ENCODE measurements at regions not wholly inside any gene's neighbourhood (a gene's known extent, or its start where the extent isn't known, plus 50 kb on each side); places are given as distances from the start of the nearest gene placed in this dataset.

DNA sequence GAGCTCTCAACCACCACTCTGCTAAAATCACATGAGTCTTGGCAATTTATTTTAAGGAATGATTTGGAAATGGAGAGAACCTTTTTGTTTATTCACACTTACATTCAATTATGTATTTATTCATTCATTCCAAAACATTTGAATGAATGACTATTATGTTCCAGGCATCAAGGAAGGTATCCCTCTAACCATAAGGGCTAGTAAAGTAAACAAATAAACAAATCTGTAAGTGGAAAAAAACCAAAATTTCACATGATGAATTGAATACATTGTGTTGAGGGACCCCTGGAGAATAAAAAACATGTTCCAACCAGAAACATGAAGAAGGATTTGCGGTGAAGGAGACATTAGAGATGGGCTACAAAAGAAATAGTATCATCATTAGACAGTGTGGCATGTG, 677.8 kb downstream of the TOX3 start:
- no peak for TF ChIP-seq EZH2phosphoT487 (IDR thresholded peaks at IDR 0.05; ENCODE audit: low read depth, severe bottlenecking, unreplicated experiment)
- TF ChIP-seq EZH2 (IDR thresholded peaks at IDR 0.05; ENCODE audit: borderline replicate concordance), result no peak
- TF ChIP-seq, protein P1, sequence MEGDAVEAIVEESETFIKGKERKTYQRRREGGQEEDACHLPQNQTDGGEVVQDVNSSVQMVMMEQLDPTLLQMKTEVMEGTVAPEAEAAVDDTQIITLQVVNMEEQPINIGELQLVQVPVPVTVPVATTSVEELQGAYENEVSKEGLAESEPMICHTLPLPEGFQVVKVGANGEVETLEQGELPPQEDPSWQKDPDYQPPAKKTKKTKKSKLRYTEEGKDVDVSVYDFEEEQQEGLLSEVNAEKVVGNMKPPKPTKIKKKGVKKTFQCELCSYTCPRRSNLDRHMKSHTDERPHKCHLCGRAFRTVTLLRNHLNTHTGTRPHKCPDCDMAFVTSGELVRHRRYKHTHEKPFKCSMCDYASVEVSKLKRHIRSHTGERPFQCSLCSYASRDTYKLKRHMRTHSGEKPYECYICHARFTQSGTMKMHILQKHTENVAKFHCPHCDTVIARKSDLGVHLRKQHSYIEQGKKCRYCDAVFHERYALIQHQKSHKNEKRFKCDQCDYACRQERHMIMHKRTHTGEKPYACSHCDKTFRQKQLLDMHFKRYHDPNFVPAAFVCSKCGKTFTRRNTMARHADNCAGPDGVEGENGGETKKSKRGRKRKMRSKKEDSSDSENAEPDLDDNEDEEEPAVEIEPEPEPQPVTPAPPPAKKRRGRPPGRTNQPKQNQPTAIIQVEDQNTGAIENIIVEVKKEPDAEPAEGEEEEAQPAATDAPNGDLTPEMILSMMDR (IDR thresholded peaks at IDR 0.05; ENCODE audit: poor library complexity), result no peak
- Histone ChIP-seq H3K4me3 (no peak overlapping the region), H3K36me3 (replicated peaks; ENCODE audit: insufficient read depth, low read depth) (no peaks in the 10 kb centered on the region)

DNA sequence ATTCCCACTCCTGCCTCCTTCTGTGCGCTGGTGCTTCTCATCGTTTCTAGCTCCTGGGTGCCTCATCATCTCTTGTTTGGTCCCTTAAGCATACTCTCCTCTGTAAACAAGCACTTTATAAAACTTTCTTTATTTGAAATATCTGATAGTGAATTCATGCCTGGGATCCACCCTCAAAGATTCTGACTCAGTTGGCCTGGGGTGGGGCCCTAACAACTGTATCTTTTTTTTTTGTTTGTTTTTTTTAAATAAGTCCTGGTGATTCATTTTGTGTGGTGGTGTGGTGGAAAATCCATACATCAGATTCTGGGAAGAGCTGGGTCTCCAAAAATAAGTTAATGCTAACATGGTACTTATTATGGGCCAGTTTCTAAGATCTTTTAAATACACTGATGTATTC, 678.3 kb downstream of the TOX3 start:
- H3K4me3 ChIP-seq, result no peak overlapping the region
- no peak overlapping the region for H3K4me2 ChIP-seq
- no peak for TF ChIP-seq EZH2 (IDR thresholded peaks at IDR 0.05; ENCODE audit: borderline replicate concordance)
- no peaks in the 10 kb centered on the region for H3K9me2 ChIP-seq (replicated peaks; ENCODE audit: insufficient read depth)
- no peak for DNase-seq (ENCODE audit: low spot score)
- H3K9me3 ChIP-seq (ENCODE audit: low read depth), result no peaks in the 10 kb centered on the region
- H3K36me3 ChIP-seq (replicated peaks; ENCODE audit: insufficient read depth, low read depth), result no peaks in the 10 kb centered on the region
- no peak overlapping the region for H3K27ac ChIP-seq
- no peaks in the 10 kb centered on the region for H4K20me1 ChIP-seq (ENCODE audit: insufficient read depth, poor library complexity, severe bottlenecking)
- no peaks in the 10 kb centered on the region for H3K4me1 ChIP-seq (ENCODE audit: insufficient read depth)
- 97% methylated on average over 2 of the region's 2 CpGs for WGBS (ENCODE audit: low lambda C conversion rate, missing lambda C conversion rate)
- H2AFZ ChIP-seq, result no peak overlapping the region
- H3K79me2 ChIP-seq, result no peaks in the 10 kb centered on the region
- H3K27me3 ChIP-seq, result peaks cover 5% of the 10 kb centered on the region

More for the DNA sequence above, 677.8 kb downstream of the TOX3 start:
- Histone ChIP-seq H3K27me3 (peaks cover 5% of the 10 kb centered on the region), H3K4me2 (no peak overlapping the region), H3K79me2 (no peaks in the 10 kb centered on the region), H3K9me2 (replicated peaks; ENCODE audit: insufficient read depth) (no peaks in the 10 kb centered on the region), H4K20me1 (ENCODE audit: insufficient read depth, poor library complexity, severe bottlenecking) (no peaks in the 10 kb centered on the region), H2AFZ (no peak overlapping the region), H3K9me3 (ENCODE audit: low read depth) (no peaks in the 10 kb centered on the region), H3K4me1 (ENCODE audit: insufficient read depth) (no peaks in the 10 kb centered on the region), H3K27ac (no peak overlapping the region)
- no peak for DNase-seq (ENCODE audit: low spot score)
- WGBS (ENCODE audit: low lambda C conversion rate, missing lambda C conversion rate), result 82% methylated on average over 1 of the region's 1 CpG

DNA sequence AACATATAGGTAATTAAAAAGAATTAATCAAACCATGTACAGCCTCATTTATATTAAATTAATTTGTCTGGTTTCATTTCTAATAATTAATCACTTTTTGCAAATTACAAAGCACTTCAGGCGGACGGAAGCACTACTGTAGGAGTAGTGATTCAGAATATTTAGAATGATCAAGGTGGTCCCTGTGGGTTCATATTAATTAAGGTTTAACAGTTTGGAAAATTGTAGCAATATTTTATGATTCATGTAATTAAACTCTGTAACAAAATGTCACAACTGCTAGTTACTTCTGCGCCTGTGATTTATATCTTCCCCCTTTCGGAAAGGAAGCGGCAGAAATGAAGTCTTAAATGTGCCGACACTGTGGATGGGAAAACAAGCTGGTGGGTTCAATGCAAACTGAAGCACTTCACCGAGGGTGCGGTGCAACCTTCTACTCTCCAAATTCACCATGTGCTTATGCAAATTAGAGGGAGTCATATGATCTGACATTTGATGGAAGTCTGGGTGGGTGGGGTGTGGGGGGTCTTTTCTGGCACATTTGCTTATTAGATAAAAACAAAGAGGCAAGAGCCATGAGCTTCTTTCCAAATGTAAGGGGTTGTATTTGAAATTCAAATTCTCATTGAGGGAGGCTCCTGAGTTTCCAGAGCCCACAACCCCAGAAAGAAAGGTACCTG, 679.4 kb downstream of the TOX3 start:
- Histone ChIP-seq H4K20me1 (ENCODE audit: insufficient read depth, poor library complexity, severe bottlenecking) (no peaks in the 10 kb centered on the region), H3K27ac (no peak overlapping the region), H3K4me1 (ENCODE audit: insufficient read depth) (no peaks in the 10 kb centered on the region), H2AFZ (no peak overlapping the region), H3K79me2 (no peaks in the 10 kb centered on the region), H3K36me3 (replicated peaks; ENCODE audit: insufficient read depth, low read depth) (no peaks in the 10 kb centered on the region), H3K9me3 (ENCODE audit: low read depth) (no peaks in the 10 kb centered on the region), H3K9me2 (replicated peaks; ENCODE audit: insufficient read depth) (no peaks in the 10 kb centered on the region), H3K4me2 (no peak overlapping the region), H3K4me3 (no peak overlapping the region), H3K27me3 (peaks cover 5% of the 10 kb centered on the region)
- DNase-seq (ENCODE audit: low spot score), result no peak
- 96% methylated on average over 8 of the region's 8 CpGs for WGBS (ENCODE audit: low lambda C conversion rate, missing lambda C conversion rate)
- TF ChIP-seq, protein P1 (IDR thresholded peaks at IDR 0.05; ENCODE audit: poor library complexity), result no peak
- TF ChIP-seq EZH2phosphoT487 (IDR thresholded peaks at IDR 0.05; ENCODE audit: low read depth, severe bottlenecking, unreplicated experiment) (no peak), EZH2 (IDR thresholded peaks at IDR 0.05; ENCODE audit: borderline replicate concordance) (no peak)

DNA sequence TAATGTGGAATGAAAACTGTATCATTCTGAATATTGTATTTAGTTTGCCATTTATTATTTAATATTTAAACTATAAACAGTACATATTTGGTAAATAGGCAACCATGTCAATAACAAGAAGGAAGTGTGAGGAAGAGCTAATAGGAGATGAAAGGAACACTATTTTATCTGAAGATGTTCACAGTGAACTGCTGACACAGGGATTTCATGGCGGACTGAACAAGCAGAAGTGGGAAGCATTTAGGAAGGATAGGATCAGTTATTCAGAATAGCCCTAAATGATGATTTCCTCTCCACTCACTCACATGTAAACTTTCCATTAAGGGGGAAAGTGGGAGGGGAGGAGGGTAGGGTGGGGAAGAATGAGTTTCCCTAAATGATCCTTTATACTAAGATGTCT, 682.4 kb downstream of the TOX3 start:
- no peaks in the 10 kb centered on the region for H3K9me2 ChIP-seq (replicated peaks; ENCODE audit: insufficient read depth)
- no peak overlapping the region for H3K27ac ChIP-seq
- H3K4me2 ChIP-seq, result no peak overlapping the region
- peaks cover 5% of the 10 kb centered on the region for H3K27me3 ChIP-seq
- H3K79me2 ChIP-seq, result no peaks in the 10 kb centered on the region
- 97% methylated on average over 1 of the region's 1 CpG for WGBS (ENCODE audit: low lambda C conversion rate, missing lambda C conversion rate)
- no peaks in the 10 kb centered on the region for H3K36me3 ChIP-seq (replicated peaks; ENCODE audit: insufficient read depth, low read depth)
- TF ChIP-seq, protein P1 (IDR thresholded peaks at IDR 0.05; ENCODE audit: poor library complexity), result no peak
- TF ChIP-seq EZH2 (IDR thresholded peaks at IDR 0.05; ENCODE audit: borderline replicate concordance) (no peak), EZH2phosphoT487 (IDR thresholded peaks at IDR 0.05; ENCODE audit: low read depth, severe bottlenecking, unreplicated experiment) (no peak)
- H3K4me3 ChIP-seq, result no peak overlapping the region
- no peaks in the 10 kb centered on the region for H3K9me3 ChIP-seq (ENCODE audit: low read depth)
- H2AFZ ChIP-seq, result no peak overlapping the region
- no peak for DNase-seq (ENCODE audit: low spot score)
- no peaks in the 10 kb centered on the region for H3K4me1 ChIP-seq (ENCODE audit: insufficient read depth)
- no peaks in the 10 kb centered on the region for H4K20me1 ChIP-seq (ENCODE audit: insufficient read depth, poor library complexity, severe bottlenecking)
